Trophoblast cell (in vitro differentiated cells and primary cell): ENCODE measurements at regions not wholly inside any gene's neighbourhood (a gene's known extent, or its start where the extent isn't known, plus 50 kb on each side); places are given as distances from the start of the nearest gene placed in this dataset.

Source experiments
- DNase-seq, 2 donors: peaks; one replicate each; pipeline ENCODE4 v3.0.0-alpha.2; 2016
- H2AFZ ChIP-seq: 2 replicates; pipeline ENCODE4 v1.6.1; 2013; ENCODE audit warnings: low read length, moderate library complexity, mild to moderate bottlenecking; ENCODE audit not compliant: insufficient read depth, poor library complexity
- H2AK5ac ChIP-seq: 2 replicates; pipeline ENCODE4 v1.6.1; 2013; ENCODE audit warnings: mild to moderate bottlenecking, low read length
- H2BK120ac ChIP-seq: 2 replicates; pipeline ENCODE4 v1.6.1; 2013; ENCODE audit warnings: low read length, mild to moderate bottlenecking, moderate library complexity; ENCODE audit not compliant: insufficient read depth, poor library complexity
- H2BK12ac ChIP-seq: 2 replicates; pipeline ENCODE4 v1.6.1; 2013; ENCODE audit warnings: mild to moderate bottlenecking, low read length, moderate library complexity
- H2BK5ac ChIP-seq: 2 replicates; pipeline ENCODE4 v1.6.1; 2013; ENCODE audit warnings: low read length, low read depth, moderate library complexity, mild to moderate bottlenecking; ENCODE audit not compliant: poor library complexity
- H3K14ac ChIP-seq: 2 replicates; pipeline ENCODE4 v1.6.1; 2013; ENCODE audit warnings: mild to moderate bottlenecking, low read length
- H3K18ac ChIP-seq: 2 replicates; pipeline ENCODE4 v1.6.1; 2013; ENCODE audit warnings: mild to moderate bottlenecking, low read length
- H3K23ac ChIP-seq: 2 replicates; pipeline ENCODE4 v1.6.1; 2013; ENCODE audit warnings: low read length
- H3K27ac ChIP-seq: 2 replicates; pipeline ENCODE4 v1.5.1; 2013; ENCODE audit warnings: low read depth, mild to moderate bottlenecking, inconsistent platforms, low read length, moderate library complexity
- H3K27me3 ChIP-seq: 2 replicates; pipeline ENCODE4 v1.6.1; 2013; ENCODE audit warnings: inconsistent platforms, mild to moderate bottlenecking, low read length, moderate library complexity; ENCODE audit not compliant: insufficient read depth
- H3K36me3 ChIP-seq, 2 experiments: 1 replicate in 1 of 2; 2 replicates in 1 of 2; pipeline ENCODE4 v1.6.1; 2013; ENCODE audit warnings: low read length in 2 of 2, mild to moderate bottlenecking in 2 of 2, moderate library complexity in 1 of 2; ENCODE audit not compliant: insufficient read depth in 2 of 2, control insufficient read depth in 1 of 2
- H3K4ac ChIP-seq: 2 replicates; pipeline ENCODE4 v1.6.1; 2013; ENCODE audit warnings: low read depth, mild to moderate bottlenecking, low read length, moderate library complexity
- H3K4me1 ChIP-seq, 2 experiments: 1 replicate in 1 of 2; 2 replicates in 1 of 2; pipeline ENCODE4 v1.6.1; 2013; ENCODE audit warnings: low read length in 2 of 2, mild to moderate bottlenecking in 2 of 2, moderate library complexity in 1 of 2; ENCODE audit not compliant: insufficient read depth in 2 of 2, control insufficient read depth in 1 of 2
- H3K4me2 ChIP-seq: 2 replicates; pipeline ENCODE4 v1.6.1; 2013; ENCODE audit warnings: inconsistent platforms, mild to moderate bottlenecking, low read length, moderate library complexity
- H3K4me3 ChIP-seq: 2 replicates; pipeline ENCODE4 v1.5.1; 2013; ENCODE audit warnings: mild to moderate bottlenecking, low read depth, low read length, inconsistent platforms
- H3K79me1 ChIP-seq: one replicate; pipeline ENCODE4 v1.6.1; 2013; ENCODE audit warnings: low read length
- H3K79me2 ChIP-seq: 2 replicates; pipeline ENCODE4 v1.6.1; 2013; ENCODE audit warnings: low read length, mild to moderate bottlenecking; ENCODE audit not compliant: control insufficient read depth, insufficient read depth, poor library complexity
- H3K9ac ChIP-seq: 2 replicates; pipeline ENCODE4 v1.6.1; 2013; ENCODE audit warnings: mild to moderate bottlenecking, low read length
- H3K9me3 ChIP-seq: 2 replicates; pipeline ENCODE4 v1.6.1; 2013; ENCODE audit warnings: low read depth, mild to moderate bottlenecking, control low read depth, inconsistent platforms, low read length; ENCODE audit not compliant: insufficient read depth
- H4K12ac ChIP-seq: 2 replicates; pipeline ENCODE4 v1.6.1; 2013; ENCODE audit warnings: low read depth, mild to moderate bottlenecking, low read length, moderate library complexity
- H4K8ac ChIP-seq: 2 replicates; pipeline ENCODE4 v1.6.1; 2013; ENCODE audit warnings: low read depth, mild to moderate bottlenecking, low read length, moderate library complexity
- H4K91ac ChIP-seq: one replicate; pipeline ENCODE4 v1.6.1; 2013; ENCODE audit warnings: low read depth, mild to moderate bottlenecking, low read length, moderate library complexity
- WGBS: extraction: QIAGEN DNeasy Blood & Tissue Kit; methylation state at CpG from one replicate; pipeline ENCODE4 v1.1.7; 2013; ENCODE audit warnings: missing lambda C conversion rate; ENCODE audit not compliant: insufficient read length, insufficient coverage; ENCODE audit errors: extremely low coverage; 5-methylcytosine and 5-hydroxymethylcytosine counted together

DNA sequence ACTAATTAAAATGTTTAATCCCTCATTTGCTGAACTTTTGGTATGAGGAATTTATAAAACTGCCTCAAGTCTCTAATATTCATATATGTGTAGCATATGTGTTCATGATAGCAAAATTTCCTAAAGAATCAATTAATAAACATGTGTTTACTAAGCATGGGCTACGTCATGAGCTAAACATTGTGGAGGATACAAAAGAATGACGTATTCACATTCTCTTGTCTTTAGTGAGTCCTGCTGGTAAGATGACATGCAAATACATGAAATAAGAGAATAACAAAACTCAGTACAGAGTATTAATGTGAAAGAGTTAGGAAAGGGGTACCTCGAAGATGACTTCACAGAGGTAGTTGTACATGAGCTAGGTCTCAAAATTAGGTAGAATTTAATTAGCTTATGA lies 121.9 kb upstream of the POF1B start:
- no peaks in the 10 kb centered on the region for H3K36me3 ChIP-seq
- H3K23ac ChIP-seq: no peak overlapping the region
- no peak overlapping the region for H2AFZ ChIP-seq
- H4K8ac ChIP-seq: no peak overlapping the region
- H2BK120ac ChIP-seq: no peak overlapping the region
- no peak overlapping the region for H2BK5ac ChIP-seq
- H3K18ac ChIP-seq: no peak overlapping the region
- no peak overlapping the region for H3K9ac ChIP-seq
- H3K4ac ChIP-seq: no peak overlapping the region
- no peaks in the 10 kb centered on the region for H3K9me3 ChIP-seq
- H2AK5ac ChIP-seq: no peak overlapping the region
- H4K91ac ChIP-seq: no peak overlapping the region
- H2BK12ac ChIP-seq: no peak overlapping the region
- WGBS: no CpG with 5 or more reads among the region's 3 CpGs
- H3K4me3 ChIP-seq: no peak overlapping the region
- no peaks in the 10 kb centered on the region for H3K79me1 ChIP-seq
- no peak overlapping the region for H3K4me2 ChIP-seq
- no peak overlapping the region for H4K12ac ChIP-seq
- no peaks in the 10 kb centered on the region for H3K4me1 ChIP-seq
- H3K14ac ChIP-seq: no peak overlapping the region
- no peaks in the 10 kb centered on the region for H3K27me3 ChIP-seq
- DNase-seq: peak in 1 of 2 donors; percentile 39
- no peaks in the 10 kb centered on the region for H3K79me2 ChIP-seq
- H3K27ac ChIP-seq: no peak overlapping the region

DNA sequence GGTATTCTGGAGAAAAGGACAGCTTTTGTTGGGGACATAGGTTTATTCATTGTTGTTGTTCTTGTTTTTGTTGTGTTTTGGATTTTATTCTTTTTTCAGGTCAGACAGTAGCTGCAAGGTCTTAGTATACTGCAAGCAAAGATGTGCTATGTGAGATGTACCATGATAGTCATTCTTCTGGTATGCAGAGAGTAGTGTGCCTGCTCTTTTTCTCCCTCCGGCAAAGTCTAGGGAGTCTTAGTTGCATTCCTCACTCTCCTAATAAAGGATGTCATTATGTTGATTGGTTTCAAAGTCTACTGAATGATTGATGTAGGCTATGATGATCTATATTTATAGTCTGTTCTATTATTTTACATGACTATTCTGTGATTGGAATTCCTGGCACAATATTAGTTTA lies 119.9 kb upstream of the POF1B start:
- Histone ChIP-seq H3K4me2 (no peak overlapping the region), H2BK12ac (no peak overlapping the region), H3K23ac (no peak overlapping the region), H3K27me3 (no peaks in the 10 kb centered on the region), H2BK120ac (no peak overlapping the region), H3K36me3 (no peaks in the 10 kb centered on the region), H3K79me1 (no peaks in the 10 kb centered on the region), H3K14ac (no peak overlapping the region), H3K18ac (no peak overlapping the region), H3K9me3 (no peaks in the 10 kb centered on the region), H3K4me3 (no peak overlapping the region), H2AK5ac (no peak overlapping the region), H3K4ac (no peak overlapping the region), H2BK5ac (no peak overlapping the region), H3K79me2 (no peaks in the 10 kb centered on the region), H4K8ac (no peak overlapping the region), H3K9ac (no peak overlapping the region), H4K91ac (no peak overlapping the region), H2AFZ (no peak overlapping the region), H4K12ac (no peak overlapping the region), H3K4me1 (no peaks in the 10 kb centered on the region), H3K27ac (peak overlapping the region; percentile 71)
- no CpG with 5 or more reads among the region's 1 CpG for WGBS
- peak; percentile 41 to 74 for DNase-seq

DNA sequence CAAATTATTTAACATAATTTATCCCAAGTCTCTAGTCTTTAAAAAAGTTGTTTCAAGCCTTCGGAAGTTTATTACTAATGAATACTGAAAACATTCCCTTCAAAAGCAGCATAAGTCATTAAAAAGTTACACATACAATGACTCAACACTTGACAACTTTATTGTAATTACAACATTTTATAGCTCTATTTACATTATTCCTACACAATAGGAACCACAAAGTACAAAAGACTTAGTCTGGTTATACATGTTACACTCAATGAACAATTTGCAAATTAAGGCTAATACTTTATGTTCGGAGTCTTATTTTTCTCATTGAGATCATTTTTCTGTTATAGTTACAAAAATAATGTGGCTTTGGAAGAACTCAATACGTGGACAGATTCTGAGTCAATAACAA lies 114.4 kb upstream of the POF1B start:
- H3K14ac ChIP-seq: no peak overlapping the region
- no peak overlapping the region for H2BK12ac ChIP-seq
- no peaks in the 10 kb centered on the region for H3K9me3 ChIP-seq
- no peak overlapping the region for H2AK5ac ChIP-seq
- H3K4me3 ChIP-seq: no peak overlapping the region
- no CpG with 5 or more reads among the region's 3 CpGs for WGBS
- no peaks in the 10 kb centered on the region for H3K27me3 ChIP-seq
- no peak overlapping the region for H2AFZ ChIP-seq
- H3K4me2 ChIP-seq: no peak overlapping the region
- no peak overlapping the region for H2BK120ac ChIP-seq
- H3K36me3 ChIP-seq: no peaks in the 10 kb centered on the region
- H3K27ac ChIP-seq: no peak overlapping the region
- no peaks in the 10 kb centered on the region for H3K79me1 ChIP-seq
- no peak overlapping the region for H3K9ac ChIP-seq
- H3K79me2 ChIP-seq: no peaks in the 10 kb centered on the region
- H2BK5ac ChIP-seq: no peak overlapping the region
- DNase-seq: no peak
- no peak overlapping the region for H3K4ac ChIP-seq
- no peak overlapping the region for H4K12ac ChIP-seq
- H3K18ac ChIP-seq: no peak overlapping the region
- H3K4me1 ChIP-seq: no peaks in the 10 kb centered on the region
- no peak overlapping the region for H4K8ac ChIP-seq
- H3K23ac ChIP-seq: no peak overlapping the region
- no peak overlapping the region for H4K91ac ChIP-seq

DNA sequence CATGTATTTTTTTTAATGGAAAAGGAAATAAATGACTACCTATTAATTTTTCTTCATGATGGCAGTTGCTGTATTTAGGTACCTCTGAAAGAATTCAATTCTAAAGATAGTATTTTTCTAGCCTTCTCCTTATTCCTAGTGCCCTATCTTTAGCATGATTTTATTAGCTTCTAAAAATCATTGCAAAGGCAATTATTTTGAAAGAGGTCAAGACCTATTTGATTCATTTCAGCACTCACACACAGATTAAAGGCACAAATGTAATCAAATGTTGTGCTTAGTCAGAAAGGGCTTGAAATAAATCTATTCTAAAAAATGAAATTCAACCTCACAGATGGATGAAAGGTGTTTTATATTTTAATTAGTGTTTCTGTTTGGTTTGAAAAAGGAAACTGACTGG lies 74.8 kb upstream of the POF1B start:
- Histone ChIP-seq H3K79me2 (no peaks in the 10 kb centered on the region), H4K91ac (no peak overlapping the region), H3K9me3 (no peaks in the 10 kb centered on the region), H3K4me3 (no peak overlapping the region), H3K27me3 (no peaks in the 10 kb centered on the region), H3K18ac (no peak overlapping the region), H3K23ac (no peak overlapping the region), H3K4me1 (peaks cover 0 to 3% of the 10 kb centered on the region in 2 experiments), H2BK12ac (no peak overlapping the region), H3K4ac (no peak overlapping the region), H3K4me2 (no peak overlapping the region), H3K36me3 (no peaks in the 10 kb centered on the region), H3K9ac (no peak overlapping the region), H2BK120ac (no peak overlapping the region), H4K8ac (no peak overlapping the region), H3K79me1 (no peaks in the 10 kb centered on the region), H2AFZ (no peak overlapping the region), H2AK5ac (no peak overlapping the region), H3K27ac (no peak overlapping the region), H3K14ac (no peak overlapping the region), H4K12ac (no peak overlapping the region), H2BK5ac (no peak overlapping the region)
- DNase-seq: no peak
